Trophoblast cell (in vitro differentiated cells and primary cell): ENCODE measurements at regions not wholly inside any gene's neighbourhood (a gene's known extent, or its start where the extent isn't known, plus 50 kb on each side); places are given as distances from the start of the nearest gene placed in this dataset.

Source experiments
- DNase-seq, 2 donors: peaks; one replicate each; pipeline ENCODE4 v3.0.0-alpha.2; 2016
- H2AFZ ChIP-seq: 2 replicates; pipeline ENCODE4 v1.6.1; 2013; ENCODE audit warnings: low read length, moderate library complexity, mild to moderate bottlenecking; ENCODE audit not compliant: insufficient read depth, poor library complexity
- H2AK5ac ChIP-seq: 2 replicates; pipeline ENCODE4 v1.6.1; 2013; ENCODE audit warnings: mild to moderate bottlenecking, low read length
- H2BK120ac ChIP-seq: 2 replicates; pipeline ENCODE4 v1.6.1; 2013; ENCODE audit warnings: low read length, mild to moderate bottlenecking, moderate library complexity; ENCODE audit not compliant: insufficient read depth, poor library complexity
- H2BK12ac ChIP-seq: 2 replicates; pipeline ENCODE4 v1.6.1; 2013; ENCODE audit warnings: mild to moderate bottlenecking, low read length, moderate library complexity
- H2BK5ac ChIP-seq: 2 replicates; pipeline ENCODE4 v1.6.1; 2013; ENCODE audit warnings: low read length, low read depth, moderate library complexity, mild to moderate bottlenecking; ENCODE audit not compliant: poor library complexity
- H3K14ac ChIP-seq: 2 replicates; pipeline ENCODE4 v1.6.1; 2013; ENCODE audit warnings: mild to moderate bottlenecking, low read length
- H3K18ac ChIP-seq: 2 replicates; pipeline ENCODE4 v1.6.1; 2013; ENCODE audit warnings: mild to moderate bottlenecking, low read length
- H3K23ac ChIP-seq: 2 replicates; pipeline ENCODE4 v1.6.1; 2013; ENCODE audit warnings: low read length
- H3K27ac ChIP-seq: 2 replicates; pipeline ENCODE4 v1.5.1; 2013; ENCODE audit warnings: low read depth, mild to moderate bottlenecking, inconsistent platforms, low read length, moderate library complexity
- H3K27me3 ChIP-seq: 2 replicates; pipeline ENCODE4 v1.6.1; 2013; ENCODE audit warnings: inconsistent platforms, mild to moderate bottlenecking, low read length, moderate library complexity; ENCODE audit not compliant: insufficient read depth
- H3K36me3 ChIP-seq, 2 experiments: 1 replicate in 1 of 2; 2 replicates in 1 of 2; pipeline ENCODE4 v1.6.1; 2013; ENCODE audit warnings: low read length in 2 of 2, mild to moderate bottlenecking in 2 of 2, moderate library complexity in 1 of 2; ENCODE audit not compliant: insufficient read depth in 2 of 2, control insufficient read depth in 1 of 2
- H3K4ac ChIP-seq: 2 replicates; pipeline ENCODE4 v1.6.1; 2013; ENCODE audit warnings: low read depth, mild to moderate bottlenecking, low read length, moderate library complexity
- H3K4me1 ChIP-seq, 2 experiments: 1 replicate in 1 of 2; 2 replicates in 1 of 2; pipeline ENCODE4 v1.6.1; 2013; ENCODE audit warnings: low read length in 2 of 2, mild to moderate bottlenecking in 2 of 2, moderate library complexity in 1 of 2; ENCODE audit not compliant: insufficient read depth in 2 of 2, control insufficient read depth in 1 of 2
- H3K4me2 ChIP-seq: 2 replicates; pipeline ENCODE4 v1.6.1; 2013; ENCODE audit warnings: inconsistent platforms, mild to moderate bottlenecking, low read length, moderate library complexity
- H3K4me3 ChIP-seq: 2 replicates; pipeline ENCODE4 v1.5.1; 2013; ENCODE audit warnings: mild to moderate bottlenecking, low read depth, low read length, inconsistent platforms
- H3K79me1 ChIP-seq: one replicate; pipeline ENCODE4 v1.6.1; 2013; ENCODE audit warnings: low read length
- H3K79me2 ChIP-seq: 2 replicates; pipeline ENCODE4 v1.6.1; 2013; ENCODE audit warnings: low read length, mild to moderate bottlenecking; ENCODE audit not compliant: control insufficient read depth, insufficient read depth, poor library complexity
- H3K9ac ChIP-seq: 2 replicates; pipeline ENCODE4 v1.6.1; 2013; ENCODE audit warnings: mild to moderate bottlenecking, low read length
- H3K9me3 ChIP-seq: 2 replicates; pipeline ENCODE4 v1.6.1; 2013; ENCODE audit warnings: low read depth, mild to moderate bottlenecking, control low read depth, inconsistent platforms, low read length; ENCODE audit not compliant: insufficient read depth
- H4K12ac ChIP-seq: 2 replicates; pipeline ENCODE4 v1.6.1; 2013; ENCODE audit warnings: low read depth, mild to moderate bottlenecking, low read length, moderate library complexity
- H4K8ac ChIP-seq: 2 replicates; pipeline ENCODE4 v1.6.1; 2013; ENCODE audit warnings: low read depth, mild to moderate bottlenecking, low read length, moderate library complexity
- H4K91ac ChIP-seq: one replicate; pipeline ENCODE4 v1.6.1; 2013; ENCODE audit warnings: low read depth, mild to moderate bottlenecking, low read length, moderate library complexity
- WGBS: extraction: QIAGEN DNeasy Blood & Tissue Kit; methylation state at CpG from one replicate; pipeline ENCODE4 v1.1.7; 2013; ENCODE audit warnings: missing lambda C conversion rate; ENCODE audit not compliant: insufficient read length, insufficient coverage; ENCODE audit errors: extremely low coverage; 5-methylcytosine and 5-hydroxymethylcytosine counted together

- no peaks in the 10 kb centered on the region for H3K27me3 ChIP-seq
- peaks cover 8 to 11% of the 10 kb centered on the region in 2 experiments for H3K4me1 ChIP-seq
- H3K9me3 ChIP-seq: no peaks in the 10 kb centered on the region
- peaks cover 5% of the 10 kb centered on the region for H3K79me1 ChIP-seq
- no peak overlapping the region for H4K12ac ChIP-seq
- H3K36me3 ChIP-seq: no peaks in the 10 kb centered on the region
- H3K4me3 ChIP-seq: no peak overlapping the region
- no peak overlapping the region for H2BK12ac ChIP-seq
- no peak overlapping the region for H3K14ac ChIP-seq
- no peak overlapping the region for H2BK120ac ChIP-seq
- no peak overlapping the region for H3K4me2 ChIP-seq
- H4K91ac ChIP-seq: no peak overlapping the region
- no peak overlapping the region for H3K18ac ChIP-seq
- H2AFZ ChIP-seq: no peak overlapping the region
- no peak overlapping the region for H4K8ac ChIP-seq
- H3K79me2 ChIP-seq: no peaks in the 10 kb centered on the region
- no peak overlapping the region for H3K23ac ChIP-seq
- no peak overlapping the region for H2AK5ac ChIP-seq
- H3K4ac ChIP-seq: no peak overlapping the region
- DNase-seq: no peak
- H2BK5ac ChIP-seq: no peak overlapping the region
- H3K9ac ChIP-seq: no peak overlapping the region
- H3K27ac ChIP-seq: no peak overlapping the region
- WGBS: no CpG with 5 or more reads among the region's 9 CpGs
Observed at GRCh38 chr4:152044331-152045036, 283.7 kb upstream of the GATB start.

- WGBS: no CpG with 5 or more reads among the region's 4 CpGs
- Histone ChIP-seq H2BK5ac (no peak overlapping the region), H3K79me1 (peaks cover 5% of the 10 kb centered on the region), H3K79me2 (no peaks in the 10 kb centered on the region), H3K18ac (no peak overlapping the region), H2AK5ac (no peak overlapping the region), H3K27me3 (no peaks in the 10 kb centered on the region), H3K9me3 (no peaks in the 10 kb centered on the region), H2AFZ (no peak overlapping the region), H3K27ac (no peak overlapping the region), H2BK120ac (no peak overlapping the region), H3K4me1 (peaks cover 4 to 9% of the 10 kb centered on the region in 2 experiments), H3K4me3 (no peak overlapping the region), H3K4ac (no peak overlapping the region), H3K23ac (no peak overlapping the region), H3K14ac (no peak overlapping the region), H2BK12ac (no peak overlapping the region), H4K8ac (no peak overlapping the region), H3K4me2 (no peak overlapping the region), H4K12ac (no peak overlapping the region), H3K9ac (no peak overlapping the region), H3K36me3 (no peaks in the 10 kb centered on the region), H4K91ac (no peak overlapping the region)
- no peak for DNase-seq
Observed at GRCh38 chr4:152041295-152041694, 280.5 kb upstream of the GATB start.

GRCh38 chr4:152039691-152040090 is 278.9 kb upstream of the GATB start:
- H3K4me3 ChIP-seq: no peak overlapping the region
- H3K27me3 ChIP-seq: no peaks in the 10 kb centered on the region
- no peak for DNase-seq
- no peak overlapping the region for H2AFZ ChIP-seq
- H3K9me3 ChIP-seq: no peaks in the 10 kb centered on the region
- H3K18ac ChIP-seq: no peak overlapping the region
- H3K27ac ChIP-seq: no peak overlapping the region
- H3K36me3 ChIP-seq: no peaks in the 10 kb centered on the region
- H3K9ac ChIP-seq: no peak overlapping the region
- no CpG with 5 or more reads among the region's 5 CpGs for WGBS
- no peaks in the 10 kb centered on the region for H3K79me1 ChIP-seq
- no peak overlapping the region for H4K12ac ChIP-seq
- no peak overlapping the region for H2AK5ac ChIP-seq
- no peak overlapping the region for H2BK12ac ChIP-seq
- H3K4me1 ChIP-seq: peaks cover 0 to 3% of the 10 kb centered on the region in 2 experiments
- no peak overlapping the region for H2BK120ac ChIP-seq
- no peak overlapping the region for H3K4ac ChIP-seq
- no peaks in the 10 kb centered on the region for H3K79me2 ChIP-seq
- no peak overlapping the region for H3K4me2 ChIP-seq
- no peak overlapping the region for H4K91ac ChIP-seq
- H3K14ac ChIP-seq: no peak overlapping the region
- no peak overlapping the region for H2BK5ac ChIP-seq
- no peak overlapping the region for H4K8ac ChIP-seq
- no peak overlapping the region for H3K23ac ChIP-seq

- no peaks in the 10 kb centered on the region for H3K79me1 ChIP-seq
- no peak overlapping the region for H4K8ac ChIP-seq
- no peak overlapping the region for H3K4me2 ChIP-seq
- no peak overlapping the region for H3K18ac ChIP-seq
- DNase-seq: peak; percentile 33 to 55
- no peak overlapping the region for H2BK120ac ChIP-seq
- no peak overlapping the region for H2AK5ac ChIP-seq
- no peaks in the 10 kb centered on the region for H3K36me3 ChIP-seq
- WGBS: no CpG with 5 or more reads among the region's 11 CpGs
- H3K27ac ChIP-seq: no peak overlapping the region
- H3K4me1 ChIP-seq: peaks cover 0 to 3% of the 10 kb centered on the region in 2 experiments
- no peak overlapping the region for H4K12ac ChIP-seq
- H2BK5ac ChIP-seq: no peak overlapping the region
- no peak overlapping the region for H3K4me3 ChIP-seq
- H4K91ac ChIP-seq: no peak overlapping the region
- no peak overlapping the region for H3K14ac ChIP-seq
- no peak overlapping the region for H3K23ac ChIP-seq
- H3K27me3 ChIP-seq: no peaks in the 10 kb centered on the region
- H3K9me3 ChIP-seq: no peaks in the 10 kb centered on the region
- no peak overlapping the region for H3K9ac ChIP-seq
- no peak overlapping the region for H3K4ac ChIP-seq
- H2AFZ ChIP-seq: no peak overlapping the region
- H3K79me2 ChIP-seq: no peaks in the 10 kb centered on the region
- no peak overlapping the region for H2BK12ac ChIP-seq
Observed at GRCh38 chr4:152039023-152039481, 278.2 kb upstream of the GATB start.
